Glutamatergic neuron (in vitro differentiated cells): ENCODE measurements at regions not wholly inside any gene's neighbourhood (a gene's known extent, or its start where the extent isn't known, plus 50 kb on each side); places are given as distances from the start of the nearest gene placed in this dataset.

ENCODE experiments used
- DNase-seq: peaks from one replicate; pipeline ENCODE4 v3.0.0; 2022
- H3K27ac Mint-ChIP-seq: one replicate; pipeline ENCODE4 v1.8.0; 2020; ENCODE audit warnings: mild to moderate bottlenecking, mixed read lengths, inconsistent platforms; ENCODE audit not compliant: unreplicated experiment
- H3K27me3 Mint-ChIP-seq: one replicate; pipeline ENCODE4 v1.8.0; 2020; ENCODE audit warnings: mild to moderate bottlenecking, moderate library complexity, mixed read lengths, inconsistent platforms; ENCODE audit not compliant: unreplicated experiment
- H3K36me3 Mint-ChIP-seq: one replicate; pipeline ENCODE4 v1.8.0; 2020; ENCODE audit warnings: mild to moderate bottlenecking, mixed read lengths, inconsistent platforms; ENCODE audit not compliant: unreplicated experiment
- H3K4me1 Mint-ChIP-seq: one replicate; pipeline ENCODE4 v1.8.0; 2020; ENCODE audit warnings: mild to moderate bottlenecking, low read depth, mixed read lengths, inconsistent platforms; ENCODE audit not compliant: unreplicated experiment
- H3K4me3 Mint-ChIP-seq: one replicate; pipeline ENCODE4 v1.8.0; 2020; ENCODE audit warnings: mild to moderate bottlenecking, mixed read lengths, inconsistent platforms; ENCODE audit not compliant: unreplicated experiment
- H3K9me3 Mint-ChIP-seq: one replicate; pipeline ENCODE4 v1.8.0; 2020; ENCODE audit warnings: mild to moderate bottlenecking, moderate library complexity, mixed read lengths, inconsistent platforms; ENCODE audit not compliant: unreplicated experiment
- TF ChIP-seq, protein P1 (sequence below): fragments of 200-600 bp; sonication (generic); IDR thresholded peaks from one replicate; pipeline ENCODE4 v1.5.0; 2021; ENCODE audit not compliant: partially characterized antibody, unreplicated experiment

GRCh38 chr4:110675426-110675825 lies 52.5 kb upstream of the PITX2 start:
- no peaks in the 10 kb centered on the region for H3K27me3 Mint-ChIP-seq
- TF ChIP-seq, protein P1, sequence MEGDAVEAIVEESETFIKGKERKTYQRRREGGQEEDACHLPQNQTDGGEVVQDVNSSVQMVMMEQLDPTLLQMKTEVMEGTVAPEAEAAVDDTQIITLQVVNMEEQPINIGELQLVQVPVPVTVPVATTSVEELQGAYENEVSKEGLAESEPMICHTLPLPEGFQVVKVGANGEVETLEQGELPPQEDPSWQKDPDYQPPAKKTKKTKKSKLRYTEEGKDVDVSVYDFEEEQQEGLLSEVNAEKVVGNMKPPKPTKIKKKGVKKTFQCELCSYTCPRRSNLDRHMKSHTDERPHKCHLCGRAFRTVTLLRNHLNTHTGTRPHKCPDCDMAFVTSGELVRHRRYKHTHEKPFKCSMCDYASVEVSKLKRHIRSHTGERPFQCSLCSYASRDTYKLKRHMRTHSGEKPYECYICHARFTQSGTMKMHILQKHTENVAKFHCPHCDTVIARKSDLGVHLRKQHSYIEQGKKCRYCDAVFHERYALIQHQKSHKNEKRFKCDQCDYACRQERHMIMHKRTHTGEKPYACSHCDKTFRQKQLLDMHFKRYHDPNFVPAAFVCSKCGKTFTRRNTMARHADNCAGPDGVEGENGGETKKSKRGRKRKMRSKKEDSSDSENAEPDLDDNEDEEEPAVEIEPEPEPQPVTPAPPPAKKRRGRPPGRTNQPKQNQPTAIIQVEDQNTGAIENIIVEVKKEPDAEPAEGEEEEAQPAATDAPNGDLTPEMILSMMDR = no peak
- no peaks in the 10 kb centered on the region for H3K4me1 Mint-ChIP-seq
- DNase-seq = no peak
- no peaks in the 10 kb centered on the region for H3K36me3 Mint-ChIP-seq
- H3K9me3 Mint-ChIP-seq = no peaks in the 10 kb centered on the region
- no peak overlapping the region for H3K4me3 Mint-ChIP-seq
- H3K27ac Mint-ChIP-seq = no peak overlapping the region

DNA sequence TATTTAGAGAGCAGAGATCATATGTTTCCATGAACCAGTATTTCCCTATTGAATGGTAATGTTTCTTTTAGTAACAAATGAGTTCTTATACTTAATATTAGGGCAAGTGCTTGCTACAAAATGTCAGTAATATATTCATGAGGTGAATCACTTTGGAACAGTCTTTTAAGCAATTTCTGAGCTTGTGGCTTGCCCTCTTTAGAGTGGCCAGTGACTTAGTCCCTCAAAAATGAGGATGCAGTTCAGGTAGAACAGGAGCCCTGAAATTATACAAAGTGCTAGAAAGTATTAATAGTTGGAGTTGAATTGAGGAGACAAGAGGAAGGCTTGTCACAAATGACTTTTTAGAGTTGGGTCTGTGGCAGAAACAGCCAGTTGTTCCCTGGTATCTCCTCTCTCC lies 53.4 kb upstream of the PITX2 start:
- no peaks in the 10 kb centered on the region for H3K36me3 Mint-ChIP-seq
- DNase-seq = no peak
- no peak overlapping the region for H3K4me3 Mint-ChIP-seq
- no peaks in the 10 kb centered on the region for H3K27me3 Mint-ChIP-seq
- H3K9me3 Mint-ChIP-seq = no peaks in the 10 kb centered on the region
- no peak overlapping the region for H3K27ac Mint-ChIP-seq
- H3K4me1 Mint-ChIP-seq = no peaks in the 10 kb centered on the region
- TF ChIP-seq, protein P1 = no peak

GRCh38 chr4:110678517-110679227 lies 55.8 kb upstream of the PITX2 start:
- Mint-ChIP-seq H3K27me3 (no peaks in the 10 kb centered on the region), H3K4me1 (no peaks in the 10 kb centered on the region), H3K36me3 (no peaks in the 10 kb centered on the region), H3K27ac (no peak overlapping the region), H3K4me3 (no peak overlapping the region), H3K9me3 (no peaks in the 10 kb centered on the region)
- TF ChIP-seq, protein P1 = no peak
- no peak for DNase-seq

- TF ChIP-seq, protein P1 = no peak
- Mint-ChIP-seq H3K27me3 (no peaks in the 10 kb centered on the region), H3K36me3 (no peaks in the 10 kb centered on the region), H3K27ac (no peak overlapping the region), H3K4me1 (no peaks in the 10 kb centered on the region), H3K4me3 (no peak overlapping the region), H3K9me3 (no peaks in the 10 kb centered on the region)
- DNase-seq = no peak
Observed at GRCh38 chr4:110680265-110680664, 57.4 kb upstream of the PITX2 start.

- no peak for DNase-seq
- H3K4me3 Mint-ChIP-seq = no peak overlapping the region
- no peaks in the 10 kb centered on the region for H3K4me1 Mint-ChIP-seq
- no peaks in the 10 kb centered on the region for H3K36me3 Mint-ChIP-seq
- no peaks in the 10 kb centered on the region for H3K9me3 Mint-ChIP-seq
- TF ChIP-seq, protein P1 = no peak
- H3K27me3 Mint-ChIP-seq = no peaks in the 10 kb centered on the region
- H3K27ac Mint-ChIP-seq = no peak overlapping the region
Observed at GRCh38 chr4:110681381-110681780, 58.5 kb upstream of the PITX2 start.
